H9 (cell line): ENCODE measurements at regions not wholly inside any gene's neighbourhood (a gene's known extent, or its start where the extent isn't known, plus 50 kb on each side); places are given as distances from the start of the nearest gene placed in this dataset.

Experiments used
- DNase-seq: peaks from one replicate; pipeline ENCODE4 v3.0.0-alpha.2; 2017
- H2AFZ ChIP-seq: one replicate; pipeline ENCODE4 v1.6.1; 2013; ENCODE audit warnings: mild to moderate bottlenecking, low read length, control low read depth, moderate library complexity
- H2AK5ac ChIP-seq: 2 replicates; pipeline ENCODE4 v1.6.1; 2013; ENCODE audit warnings: low read length, control low read depth, mixed read lengths; ENCODE audit not compliant: insufficient read length
- H2BK120ac ChIP-seq: one replicate; pipeline ENCODE4 v1.6.1; 2013; ENCODE audit warnings: low read depth, mild to moderate bottlenecking, low read length, control low read depth, inconsistent platforms; ENCODE audit not compliant: poor library complexity, severe bottlenecking
- H2BK12ac ChIP-seq: 2 replicates; pipeline ENCODE4 v1.6.1; 2013; ENCODE audit warnings: low read length, control low read depth, mixed read lengths, low read depth; ENCODE audit not compliant: insufficient read length
- H2BK15ac ChIP-seq: 2 replicates; pipeline ENCODE4 v1.6.1; 2013; ENCODE audit warnings: low read depth, low read length, control low read depth
- H2BK20ac ChIP-seq: one replicate; pipeline ENCODE4 v1.6.1; 2013; ENCODE audit warnings: low read depth, mild to moderate bottlenecking, low read length, control low read depth, inconsistent platforms; ENCODE audit not compliant: poor library complexity, severe bottlenecking
- H2BK5ac ChIP-seq: 2 replicates; pipeline ENCODE4 v1.6.1; 2013; ENCODE audit warnings: low read length, control low read depth, mixed read lengths; ENCODE audit not compliant: insufficient read length
- H3K14ac ChIP-seq: 2 replicates; pipeline ENCODE4 v1.6.1; 2013; ENCODE audit warnings: low read length, control low read depth; ENCODE audit not compliant: insufficient read depth
- H3K18ac ChIP-seq: 2 replicates; pipeline ENCODE4 v1.6.1; 2013; ENCODE audit warnings: low read depth, mild to moderate bottlenecking, mixed read lengths, low read length, control low read depth; ENCODE audit not compliant: insufficient read length
- H3K23ac ChIP-seq: 2 replicates; pipeline ENCODE4 v1.6.1; 2013; ENCODE audit warnings: low read length, control low read depth, mixed read lengths, low read depth; ENCODE audit not compliant: insufficient read length
- H3K23me2 ChIP-seq: 2 replicates; pipeline ENCODE4 v1.6.1; 2013; ENCODE audit warnings: low read depth, mild to moderate bottlenecking, mixed read lengths, low read length, control low read depth; ENCODE audit not compliant: insufficient read length, poor library complexity, severe bottlenecking
- H3K27ac ChIP-seq: 2 replicates; pipeline ENCODE4 v1.5.1; 2013; ENCODE audit warnings: low read length, control low read depth, mixed read lengths, low read depth; ENCODE audit not compliant: insufficient read length
- H3K27me3 ChIP-seq: 2 replicates; pipeline ENCODE4 v1.6.1; 2013; ENCODE audit warnings: low read length, control low read depth, inconsistent platforms; ENCODE audit not compliant: insufficient read depth
- H3K4ac ChIP-seq: 2 replicates; pipeline ENCODE4 v1.6.1; 2013; ENCODE audit warnings: low read depth, mild to moderate bottlenecking, control low read depth, inconsistent platforms, low read length, moderate library complexity
- H3K4me1 ChIP-seq: 2 replicates; pipeline ENCODE4 v1.6.1; 2013; ENCODE audit warnings: low read length, control low read depth, inconsistent platforms; ENCODE audit not compliant: insufficient read depth
- H3K4me2 ChIP-seq: 2 replicates; pipeline ENCODE4 v1.6.1; 2013; ENCODE audit warnings: low read length, control low read depth, mixed read lengths; ENCODE audit not compliant: insufficient read length, insufficient read depth
- H3K56ac ChIP-seq: 2 replicates; pipeline ENCODE4 v1.6.1; 2013; ENCODE audit warnings: low read depth, mild to moderate bottlenecking, mixed read lengths, low read length, control low read depth; ENCODE audit not compliant: insufficient read length
- H3K79me1 ChIP-seq: 2 replicates; pipeline ENCODE4 v1.6.1; 2013; ENCODE audit warnings: low read depth, mild to moderate bottlenecking, moderate library complexity, low read length, control low read depth, inconsistent platforms; ENCODE audit not compliant: insufficient read depth, poor library complexity, severe bottlenecking
- H3K79me2 ChIP-seq: 2 replicates; pipeline ENCODE4 v1.6.1; 2013; ENCODE audit warnings: low read length, control low read depth, inconsistent platforms; ENCODE audit not compliant: insufficient read depth
- H3K9ac ChIP-seq: 2 replicates; pipeline ENCODE4 v1.6.1; 2013; ENCODE audit warnings: low read length, control low read depth, mixed read lengths; ENCODE audit not compliant: insufficient read length; ENCODE audit errors: extremely low read depth
- H3K9me3 ChIP-seq: one replicate; pipeline ENCODE4 v1.6.1; 2013; ENCODE audit warnings: low read depth, low read length, inconsistent platforms; ENCODE audit not compliant: control insufficient read depth
- H3T11ph ChIP-seq: one replicate; pipeline ENCODE4 v1.6.1; 2013; ENCODE audit warnings: mild to moderate bottlenecking, low read length, control low read depth, inconsistent platforms
- H4K20me1 ChIP-seq: one replicate; pipeline ENCODE4 v1.6.1; 2013; ENCODE audit not compliant: control insufficient read depth, insufficient read length, insufficient read depth
- H4K5ac ChIP-seq: 2 replicates; pipeline ENCODE4 v1.6.1; 2013; ENCODE audit warnings: low read depth, mild to moderate bottlenecking, mixed read lengths, low read length, control low read depth; ENCODE audit not compliant: insufficient read length
- H4K8ac ChIP-seq: replicated peaks from 2 replicates; pipeline ENCODE4 v1.6.1; 2013; ENCODE audit warnings: low read length, control low read depth, mixed read lengths, low read depth; ENCODE audit not compliant: insufficient read length
- H4K91ac ChIP-seq: 2 replicates; pipeline ENCODE4 v1.6.1; 2013; ENCODE audit warnings: low read depth, mild to moderate bottlenecking, moderate library complexity, mixed read lengths, low read length, control low read depth; ENCODE audit not compliant: insufficient read length
- H3K27ac Mint-ChIP-seq, 3 experiments: 2 replicates in 2 of 3; 3 replicates in 1 of 3; pipeline ENCODE4 v1.8.0; 2020 to 2021; ENCODE audit warnings: mixed read lengths in 3 of 3, mild to moderate bottlenecking in 1 of 3, moderate library complexity in 1 of 3
- H3K27me3 Mint-ChIP-seq: 2 replicates; pipeline ENCODE4 v1.8.0; 2021; ENCODE audit warnings: low read depth, mild to moderate bottlenecking, moderate library complexity, mixed read lengths
- H3K36me3 Mint-ChIP-seq, 3 experiments: 2 replicates in 2 of 3; 3 replicates in 1 of 3; pipeline ENCODE4 v1.8.0; 2020 to 2021; ENCODE audit warnings: low read depth in 3 of 3, mixed read lengths in 3 of 3; ENCODE audit not compliant: insufficient read depth in 1 of 3
- H3K4me1 Mint-ChIP-seq, 2 experiments: 2 replicates each; pipeline ENCODE4 v1.8.0; 2020; ENCODE audit warnings: mixed read lengths in 2 of 2
- H3K4me3 Mint-ChIP-seq, 2 experiments: 2 replicates in 1 of 2; 3 replicates in 1 of 2; pipeline ENCODE4 v1.8.0; 2020 to 2021; ENCODE audit warnings: mild to moderate bottlenecking in 2 of 2, mixed read lengths in 2 of 2, moderate library complexity in 1 of 2
- H3K9me3 Mint-ChIP-seq, 2 experiments: 2 replicates in 1 of 2; 3 replicates in 1 of 2; pipeline ENCODE4 v1.8.0; 2020; ENCODE audit warnings: mild to moderate bottlenecking in 2 of 2, mixed read lengths in 2 of 2, moderate library complexity in 1 of 2
- WGBS: extraction: QIAGEN DNeasy Blood & Tissue Kit; methylation state at CpG from one replicate; pipeline ENCODE4 v1.1.7; 2013; ENCODE audit warnings: missing lambda C conversion rate, low lambda C conversion rate, mixed read lengths; ENCODE audit not compliant: insufficient read length; ENCODE audit errors: extremely low coverage; 5-methylcytosine and 5-hydroxymethylcytosine counted together
- TF ChIP-seq, protein P1 (sequence below): fragments of 200-600 bp; sonication (generic); conservative IDR thresholded peaks from 3 replicates; pipeline ENCODE4 v1.8.0; 2021; ENCODE audit warnings: antibody characterized with exemption, mild to moderate bottlenecking

- no peak overlapping the region for H3K4me2 ChIP-seq
- TF ChIP-seq, protein P1, sequence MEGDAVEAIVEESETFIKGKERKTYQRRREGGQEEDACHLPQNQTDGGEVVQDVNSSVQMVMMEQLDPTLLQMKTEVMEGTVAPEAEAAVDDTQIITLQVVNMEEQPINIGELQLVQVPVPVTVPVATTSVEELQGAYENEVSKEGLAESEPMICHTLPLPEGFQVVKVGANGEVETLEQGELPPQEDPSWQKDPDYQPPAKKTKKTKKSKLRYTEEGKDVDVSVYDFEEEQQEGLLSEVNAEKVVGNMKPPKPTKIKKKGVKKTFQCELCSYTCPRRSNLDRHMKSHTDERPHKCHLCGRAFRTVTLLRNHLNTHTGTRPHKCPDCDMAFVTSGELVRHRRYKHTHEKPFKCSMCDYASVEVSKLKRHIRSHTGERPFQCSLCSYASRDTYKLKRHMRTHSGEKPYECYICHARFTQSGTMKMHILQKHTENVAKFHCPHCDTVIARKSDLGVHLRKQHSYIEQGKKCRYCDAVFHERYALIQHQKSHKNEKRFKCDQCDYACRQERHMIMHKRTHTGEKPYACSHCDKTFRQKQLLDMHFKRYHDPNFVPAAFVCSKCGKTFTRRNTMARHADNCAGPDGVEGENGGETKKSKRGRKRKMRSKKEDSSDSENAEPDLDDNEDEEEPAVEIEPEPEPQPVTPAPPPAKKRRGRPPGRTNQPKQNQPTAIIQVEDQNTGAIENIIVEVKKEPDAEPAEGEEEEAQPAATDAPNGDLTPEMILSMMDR = no peak
- H4K5ac ChIP-seq = no peak overlapping the region
- Mint-ChIP-seq H3K4me1 (peaks cover 4 to 14% of the 10 kb centered on the region in 2 experiments), H3K9me3 (no peaks in the 10 kb centered on the region), H3K4me3 (no peak overlapping the region), H3K36me3 (no peaks in the 10 kb centered on the region), H3K27me3 (no peaks in the 10 kb centered on the region), H3K27ac (no peak overlapping the region)
- no CpG with 5 or more reads among the region's 3 CpGs for WGBS
- H3K9ac ChIP-seq = no peak overlapping the region
- H3K79me2 ChIP-seq = no peaks in the 10 kb centered on the region
- H3K27ac ChIP-seq = no peak overlapping the region
- H4K91ac ChIP-seq = no peak overlapping the region
- H2AK5ac ChIP-seq = no peak overlapping the region
- H2AFZ ChIP-seq = no peak overlapping the region
- no peak overlapping the region for H3K18ac ChIP-seq
- H2BK20ac ChIP-seq = no peak overlapping the region
- no peak overlapping the region for H3K14ac ChIP-seq
- H4K20me1 ChIP-seq = no peaks in the 10 kb centered on the region
- H2BK12ac ChIP-seq = no peak overlapping the region
- no peak overlapping the region for H3T11ph ChIP-seq
- no peak overlapping the region for H2BK120ac ChIP-seq
- no peak overlapping the region for H3K4ac ChIP-seq
- H3K23me2 ChIP-seq = no peaks in the 10 kb centered on the region
- no peak for DNase-seq
- H3K27me3 ChIP-seq = no peaks in the 10 kb centered on the region
- H3K79me1 ChIP-seq = no peaks in the 10 kb centered on the region
- no peak overlapping the region for H2BK15ac ChIP-seq
- H3K9me3 ChIP-seq = no peaks in the 10 kb centered on the region
- no peak overlapping the region for H3K56ac ChIP-seq
- no peak overlapping the region for H3K23ac ChIP-seq
- H4K8ac ChIP-seq = no peak overlapping the region
- H2BK5ac ChIP-seq = no peak overlapping the region
- H3K4me1 ChIP-seq = 0 out of 2 replicates have a peak, but pooled peaks cover 3% of the 10 kb centered on the region
These were observed 630.4 kb downstream of the PTPRC start for GRCh38 chr1:199269241-199269640.
